Heart right ventricle (tissue), 16 donors: ENCODE measurements at regions not wholly inside any gene's neighbourhood (a gene's known extent, or its start where the extent isn't known, plus 50 kb on each side); places are given as distances from the start of the nearest gene placed in this dataset.

Experiments used
- ATAC-seq, 8 donors: fragments of 200-7000 bp; cut with Tn5 transposase; one replicate each; pipeline ENCODE4 v1.9.1; 2020; ENCODE audit warnings: mild to moderate bottlenecking in 8 of 8, moderate library complexity in 8 of 8, moderate number of reproducible peaks in 1 of 8
- DNase-seq, 2 donors: peaks; one replicate each; pipeline ENCODE4 v3.0.0-alpha.2; 2020
- H3K27ac ChIP-seq, 10 donors: fragments of 200-600 bp; sonication (generic) in 2 of 10; one replicate each; pipeline versions ENCODE4 v1.5.0 to v1.8.0; 2020 to 2022; ENCODE audit warnings: mild to moderate bottlenecking in 3 of 10
- H3K27me3 ChIP-seq, 7 donors: fragments of 200-600 bp; one replicate each; pipeline ENCODE4 v1.8.0; 2021 to 2022; ENCODE audit warnings: mild to moderate bottlenecking in 2 of 7
- H3K36me3 ChIP-seq, 9 donors: fragments of 200-600 bp; sonication (generic) in 1 of 9; one replicate each; pipeline versions ENCODE4 v1.5.0 to v1.8.0; 2020 to 2022; ENCODE audit warnings: mild to moderate bottlenecking in 2 of 9
- H3K4me1 ChIP-seq, 9 donors: fragments of 200-600 bp; sonication (generic) in 1 of 9; one replicate each; pipeline versions ENCODE4 v1.5.0 to v1.8.0; 2020 to 2022; ENCODE audit warnings: mild to moderate bottlenecking in 4 of 9
- H3K4me3 ChIP-seq, 10 donors: fragments of 200-600 bp; sonication (generic) in 2 of 10; one replicate each; pipeline versions ENCODE4 v1.5.0 to v1.8.0; 2020 to 2022; ENCODE audit warnings: mild to moderate bottlenecking in 7 of 10, moderate library complexity in 2 of 10
- H3K9me3 ChIP-seq, 11 donors: fragments of 200-600 bp in 10 of 11; sonication (generic) in 2 of 11; one replicate each; pipeline versions ENCODE4 v1.5.0 to v1.8.0; 2013 to 2022; ENCODE audit warnings: mild to moderate bottlenecking in 2 of 11, control low read depth in 1 of 11, moderate library complexity in 1 of 11
- CTCF ChIP-seq, 9 donors: fragments of 200-600 bp; sonication (generic) in 2 of 9; IDR thresholded peaks; one replicate each; pipeline versions ENCODE4 v1.5.0 to v1.8.0; 2021 to 2022; ENCODE audit warnings: antibody characterized with exemption in 9 of 9, mild to moderate bottlenecking in 5 of 9, moderate library complexity in 1 of 9
- WGBS, 2 donors: extraction: QIAGEN DNeasy Blood & Tissue Kit; methylation state at CpG; one replicate each; pipeline ENCODE4 v1.1.7; 2013; ENCODE audit warnings: inconsistent platforms in 1 of 2; 5-methylcytosine and 5-hydroxymethylcytosine counted together
- intact Hi-C, 10 donors: fragments of 100-400 bp; cut with DNase I; formaldehyde crosslinking; loops; one replicate each; pipeline versions ENCODE4 v1.11.1 to v1.14.2; 2022
- donor health status: Arrhythmogenic right ventricular cardiomyopathy.
- donor health status: ischemic (EF 13 %, LVEDD 7.1; RV severe dilation, severe dysfunction).
- donor health status: healthy with polysubstance abuse.
- donor health status: DM: no; HTN: yes; CAD: no.
- donor health status: DM: no; HTN: no; CAD: no.
- donor health status: ischemic (EF 25% LVEDD 6.9; RV normal size, moderate dysfunction).
- donor health status: ischemic (EF 25% LVEDD 5.7; RV mildly dilated, moderate dysfunction).
- donor health status: healthy.
- donor health status: DM: yes; HTN: yes; CAD: no.
- donor health status: Ischemic cardiomyopathy.
- donor health status: ischemic (EF 35%, LVEDD 5.7; RV mildly dilated, moderate dysfunction).
- donor health status: nonischemic (EF 11% LVEDD 7.7; RV severe dilation, severe dysfunction).
- donor health status: DM: yes; HTN: yes; CAD: no.
- donor health status: PGD.
- donor health status: ischemic (EF 29% LVEDD 5.4; RV normal size, mild dysfunction).
- donor health status: nonischemic (EF 23%, LVEDD 6.1; RV moderate dilation, normal function).

GRCh38 chrX:125744914-125745313, 421.2 kb downstream of the DCAF12L2 start:
- peak in 1 of 9 donors; percentile 35 for TF ChIP-seq CTCF (IDR thresholded peaks at IDR 0.05)
- no peak for ATAC-seq
- no peaks in the 10 kb centered on the region for H3K9me3 ChIP-seq
- no peak overlapping the region for H3K27ac ChIP-seq
- no peaks in the 10 kb centered on the region for H3K27me3 ChIP-seq
- no peaks in the 10 kb centered on the region for H3K4me1 ChIP-seq
- 73 to 74% methylated on average over 3 of the region's 3 CpGs for WGBS, 2 donors
- intact Hi-C loops, result no loop called here
- DNase-seq, result no peak
- H3K36me3 ChIP-seq, result no peaks in the 10 kb centered on the region
- H3K4me3 ChIP-seq, result no peak overlapping the region

GRCh38 chrX:125757794-125758564, 408.1 kb downstream of the DCAF12L2 start:
- peak; percentile 11 to 43 for DNase-seq
- peak overlapping the region in 4 of 10 donors; percentile 7 to 24 (median 10) for H3K4me3 ChIP-seq

GRCh38 chrX:125758819-125759218, 407.3 kb downstream of the DCAF12L2 start:
- 64 to 68% methylated on average over 2 of the region's 2 CpGs for WGBS, 2 donors
- Histone ChIP-seq H3K4me1 (no peaks in the 10 kb centered on the region), H3K36me3 (no peaks in the 10 kb centered on the region), H3K27me3 (no peaks in the 10 kb centered on the region), H3K4me3 (no peak overlapping the region), H3K9me3 (peaks cover 0 to 27% (median 0%) of the 10 kb centered on the region in 11 donors), H3K27ac (peak overlapping the region in 1 of 10 donors; percentile 36)
- intact Hi-C loops, result no loop called here
- ATAC-seq, result peak in 1 of 8 donors; percentile 47
- DNase-seq, result no peak
- TF ChIP-seq CTCF (IDR thresholded peaks at IDR 0.05), result no peak

More at GRCh38 chrX:125757794-125758564, 408.1 kb downstream of the DCAF12L2 start:
- Histone ChIP-seq H3K27me3 (no peaks in the 10 kb centered on the region), H3K4me1 (no peaks in the 10 kb centered on the region), H3K9me3 (peaks cover 0 to 19% (median 0%) of the 10 kb centered on the region in 11 donors), H3K36me3 (no peaks in the 10 kb centered on the region), H3K27ac (peak overlapping the region in 3 of 10 donors; percentile 36 to 47 (median 44))
- 52 to 59% methylated on average over 8 of the region's 8 CpGs for WGBS, 2 donors
- peak in 7 of 8 donors; percentile 52 to 92 (median 63) for ATAC-seq
- intact Hi-C loops, result no loop called here
- TF ChIP-seq CTCF (IDR thresholded peaks at IDR 0.05), result no peak

GRCh38 chrX:125762954-125763353, 403.1 kb downstream of the DCAF12L2 start:
- DNase-seq (no peak), ATAC-seq (no peak)
- Histone ChIP-seq H3K4me3 (no peak overlapping the region), H3K27ac (no peak overlapping the region), H3K36me3 (no peaks in the 10 kb centered on the region), H3K4me1 (no peaks in the 10 kb centered on the region), H3K27me3 (no peaks in the 10 kb centered on the region), H3K9me3 (peaks cover 0 to 34% (median 0%) of the 10 kb centered on the region in 11 donors)
- intact Hi-C loops, result no loop called here
- no peak for TF ChIP-seq CTCF (IDR thresholded peaks at IDR 0.05)
- 40 to 50% methylated on average over 1 of the region's 1 CpG for WGBS, 2 donors
